ENCODE measurements at regions not wholly inside any gene's neighbourhood (a gene's known extent, or its start where the extent isn't known, plus 50 kb on each side); places are given as distances from the start of the nearest gene placed in this dataset.

- Histone ChIP-seq H3K4me3 (ENCODE audit: low read depth, low read length, poor library complexity, severe bottlenecking) (no peak overlapping the region), H3K27me3 (ENCODE audit: insufficient read depth, low read length) (no peaks in the 10 kb centered on the region), H4K20me1 (ENCODE audit: insufficient read depth, low read length) (no peaks in the 10 kb centered on the region), H3K4me2 (ENCODE audit: low read length) (no peak overlapping the region), H3K79me2 (ENCODE audit: insufficient read depth, low read length) (no peaks in the 10 kb centered on the region), H2AFZ (ENCODE audit: low read length) (no peak overlapping the region), H3K36me3 (ENCODE audit: insufficient read depth, low read length) (no peaks in the 10 kb centered on the region), H3K9me2 (ENCODE audit: low read depth, low read length) (no peaks in the 10 kb centered on the region), H3K4me1 (ENCODE audit: insufficient read depth, low read length, severe bottlenecking) (no peaks in the 10 kb centered on the region), H3K27ac (ENCODE audit: low read depth, low read length, poor library complexity, severe bottlenecking) (no peak overlapping the region), H3F3A (ENCODE audit: insufficient read depth, low read length) (no peaks in the 10 kb centered on the region), H3K9me3 (ENCODE audit: low read length) (no peaks in the 10 kb centered on the region), H3K9ac (ENCODE audit: low read length) (no peak overlapping the region)
- TF ChIP-seq EZH2 (IDR thresholded peaks at IDR 0.05; ENCODE audit: borderline replicate concordance, low read length), result no peak
- no peak for TF ChIP-seq CTCF (IDR thresholded peaks at IDR 0.05; ENCODE audit: low read length)
Measured at GRCh38 chr4:136328131-136328530, 1204.2 kb downstream of the PCDH18 start.

- Histone ChIP-seq H3K27ac (ENCODE audit: low read depth, low read length, poor library complexity, severe bottlenecking) (no peak overlapping the region), H3K9me2 (ENCODE audit: low read depth, low read length) (no peaks in the 10 kb centered on the region), H2AFZ (ENCODE audit: low read length) (no peak overlapping the region), H3K4me1 (ENCODE audit: insufficient read depth, low read length, severe bottlenecking) (no peaks in the 10 kb centered on the region), H3K9me3 (ENCODE audit: low read length) (no peaks in the 10 kb centered on the region), H3K79me2 (ENCODE audit: insufficient read depth, low read length) (no peaks in the 10 kb centered on the region), H3K4me3 (ENCODE audit: low read depth, low read length, poor library complexity, severe bottlenecking) (no peak overlapping the region), H3K27me3 (ENCODE audit: insufficient read depth, low read length) (no peaks in the 10 kb centered on the region), H4K20me1 (ENCODE audit: insufficient read depth, low read length) (no peaks in the 10 kb centered on the region), H3K36me3 (ENCODE audit: insufficient read depth, low read length) (no peaks in the 10 kb centered on the region), H3F3A (ENCODE audit: insufficient read depth, low read length) (no peaks in the 10 kb centered on the region), H3K9ac (ENCODE audit: low read length) (no peak overlapping the region), H3K4me2 (ENCODE audit: low read length) (no peak overlapping the region)
- TF ChIP-seq EZH2 (IDR thresholded peaks at IDR 0.05; ENCODE audit: borderline replicate concordance, low read length) (no peak), CTCF (IDR thresholded peaks at IDR 0.05; ENCODE audit: low read length) (no peak)
Measured at GRCh38 chr4:136320465-136320813, 1211.9 kb downstream of the PCDH18 start.

GRCh38 chr4:136319789-136320464 is 1212.4 kb downstream of the PCDH18 start:
- no peak overlapping the region for H3K9ac ChIP-seq (ENCODE audit: low read length)
- H3K9me2 ChIP-seq (ENCODE audit: low read depth, low read length), result no peaks in the 10 kb centered on the region
- H3K27ac ChIP-seq (ENCODE audit: low read depth, low read length, poor library complexity, severe bottlenecking), result no peak overlapping the region
- H3K27me3 ChIP-seq (ENCODE audit: insufficient read depth, low read length), result no peaks in the 10 kb centered on the region
- no peaks in the 10 kb centered on the region for H4K20me1 ChIP-seq (ENCODE audit: insufficient read depth, low read length)
- no peak overlapping the region for H2AFZ ChIP-seq (ENCODE audit: low read length)
- no peaks in the 10 kb centered on the region for H3K4me1 ChIP-seq (ENCODE audit: insufficient read depth, low read length, severe bottlenecking)
- no peaks in the 10 kb centered on the region for H3K79me2 ChIP-seq (ENCODE audit: insufficient read depth, low read length)
- no peaks in the 10 kb centered on the region for H3F3A ChIP-seq (ENCODE audit: insufficient read depth, low read length)
- H3K4me2 ChIP-seq (ENCODE audit: low read length), result no peak overlapping the region
- H3K36me3 ChIP-seq (ENCODE audit: insufficient read depth, low read length), result no peaks in the 10 kb centered on the region
- TF ChIP-seq CTCF (IDR thresholded peaks at IDR 0.05; ENCODE audit: low read length), result no peak
- TF ChIP-seq EZH2 (IDR thresholded peaks at IDR 0.05; ENCODE audit: borderline replicate concordance, low read length), result no peak
- H3K9me3 ChIP-seq (ENCODE audit: low read length), result no peaks in the 10 kb centered on the region
- H3K4me3 ChIP-seq (ENCODE audit: low read depth, low read length, poor library complexity, severe bottlenecking), result no peak overlapping the region

Measured in OCI-LY1 (cell line).